GM19328 (cell line): ENCODE measurements at regions not wholly inside any gene's neighbourhood (a gene's known extent, or its start where the extent isn't known, plus 50 kb on each side); places are given as distances from the start of the nearest gene placed in this dataset.

ENCODE experiments used
- ATAC-seq: cut with Tn5 transposase; IDR thresholded peaks from one replicate; pipeline ENCODE4 v1.9.1; 2021; ENCODE audit warnings: mild to moderate bottlenecking, moderate library complexity; ENCODE audit not compliant: unreplicated experiment

- ATAC-seq: no peak
These were observed 92.6 kb downstream of the RDH14 start for GRCh38 chr2:18467749-18468360.

GRCh38 chr2:18465979-18466378, 94.5 kb downstream of the RDH14 start:
- ATAC-seq: no peak

- ATAC-seq: no peak
These were observed 95.5 kb downstream of the RDH14 start for GRCh38 chr2:18464913-18465312.

- no peak for ATAC-seq
These were observed 104.4 kb downstream of the RDH14 start for GRCh38 chr2:18456026-18456425.

- ATAC-seq: no peak
These were observed 105.1 kb downstream of the RDH14 start for GRCh38 chr2:18455236-18455862.

- ATAC-seq: no peak
These were observed 105.7 kb downstream of the RDH14 start for GRCh38 chr2:18454692-18455235.

- ATAC-seq: no peak
These were observed 113.7 kb downstream of the RDH14 start for GRCh38 chr2:18446715-18447114.

GRCh38 chr2:18445433-18446320, 114.8 kb downstream of the RDH14 start:
- no peak for ATAC-seq

- no peak for ATAC-seq
These were observed 115.6 kb downstream of the RDH14 start for GRCh38 chr2:18444806-18445205.

GRCh38 chr2:18441583-18441982, 118.9 kb downstream of the RDH14 start:
- no peak for ATAC-seq

GRCh38 chr2:18440777-18441176, 119.7 kb downstream of the RDH14 start:
- no peak for ATAC-seq

GRCh38 chr2:18440141-18440661, 120.3 kb downstream of the RDH14 start:
- ATAC-seq: no peak

GRCh38 chr2:18439716-18440115, 120.7 kb downstream of the RDH14 start:
- no peak for ATAC-seq

- no peak for ATAC-seq
These were observed 122.5 kb downstream of the RDH14 start for GRCh38 chr2:18437909-18438308.

GRCh38 chr2:18436503-18437005, 123.9 kb downstream of the RDH14 start:
- ATAC-seq: no peak

- no peak for ATAC-seq
These were observed 124.9 kb downstream of the RDH14 start for GRCh38 chr2:18435426-18436037.

GRCh38 chr2:18433872-18434271, 126.6 kb downstream of the RDH14 start:
- ATAC-seq: no peak

GRCh38 chr2:18432999-18433398, 127.5 kb downstream of the RDH14 start:
- no peak for ATAC-seq

GRCh38 chr2:18430996-18431748, 129.3 kb downstream of the RDH14 start:
- no peak for ATAC-seq

- no peak for ATAC-seq
These were observed 131.9 kb downstream of the RDH14 start for GRCh38 chr2:18428516-18428915.
